NCI-H345 treated with DMSO at 0.1 percent for 48 hours (cell line): ENCODE measurements at regions not wholly inside any gene's neighbourhood (a gene's known extent, or its start where the extent isn't known, plus 50 kb on each side); places are given as distances from the start of the nearest gene placed in this dataset.

ENCODE experiments used
- DNase-seq: peaks from one replicate; lab custom pipeline; 2025; ENCODE audit not compliant: unreplicated experiment; lab: John Stamatoyannopoulos, UW

- no peak for DNase-seq
Observed at GRCh38 chr1:34270181-34270580, 93.5 kb downstream of the C1orf94 start.

DNA sequence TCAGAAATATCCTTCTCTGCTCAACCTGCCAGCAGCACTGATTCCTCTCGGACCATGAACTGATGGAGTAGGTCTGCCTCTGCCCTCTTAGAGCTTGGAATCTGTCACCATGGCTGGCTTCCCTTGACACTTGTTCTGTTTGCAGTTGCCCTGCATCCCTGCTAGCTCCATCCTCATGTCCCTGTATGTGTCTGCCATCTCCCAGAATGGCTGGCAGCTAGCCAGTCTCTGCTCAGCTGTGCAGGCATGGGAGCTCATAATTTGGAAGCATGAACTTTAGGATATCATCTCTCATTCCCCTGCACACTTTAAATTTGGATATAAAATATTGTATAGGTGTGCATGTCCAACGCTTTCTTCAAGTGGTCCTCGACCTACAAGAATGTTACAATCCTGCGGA is 95.4 kb downstream of the C1orf94 start:
- no peak for DNase-seq

- DNase-seq = no peak
Observed at GRCh38 chr1:34275150-34275549, 98.4 kb downstream of the C1orf94 start.

DNA sequence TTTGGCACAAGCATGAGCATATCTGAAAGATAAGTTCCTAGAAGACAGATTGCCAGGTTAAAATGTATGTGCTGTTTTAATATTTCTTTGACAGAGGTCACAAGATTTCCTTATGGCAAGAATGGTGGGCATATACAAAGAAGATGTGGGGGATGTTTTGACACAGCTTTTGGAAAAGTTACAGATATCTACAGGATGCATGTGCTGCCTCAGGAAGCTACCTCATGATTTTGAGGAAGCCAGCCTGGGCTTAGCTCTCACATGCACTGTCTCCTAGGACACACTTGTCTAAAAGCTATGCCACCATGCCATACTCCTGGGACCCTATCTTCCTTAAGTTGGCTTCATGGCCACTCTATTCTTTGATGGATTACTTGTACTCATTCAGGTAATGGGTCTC is 99.9 kb downstream of the C1orf94 start:
- DNase-seq = no peak

- no peak for DNase-seq
Observed at GRCh38 chr1:34277150-34277549, 100.4 kb downstream of the C1orf94 start.

DNA sequence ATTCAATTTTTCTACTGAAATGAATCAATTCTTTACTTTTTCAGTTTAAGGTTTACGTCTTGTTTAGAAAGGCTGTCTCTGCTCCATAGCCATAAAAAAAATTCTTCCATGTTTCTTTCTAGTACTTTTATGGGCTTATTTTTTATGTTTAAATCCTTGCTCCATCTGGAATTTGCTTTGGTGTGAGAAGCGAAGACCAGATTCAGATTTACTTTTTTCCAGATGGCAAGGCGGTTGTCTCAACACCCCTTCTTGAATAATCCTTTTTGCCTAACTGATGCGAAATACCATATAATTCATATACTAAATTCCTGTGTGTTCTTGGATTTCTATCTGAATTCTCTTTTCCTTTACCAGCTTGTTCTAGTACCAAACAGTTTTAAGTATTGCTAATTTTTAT is 101.5 kb downstream of the C1orf94 start:
- DNase-seq = no peak

DNA sequence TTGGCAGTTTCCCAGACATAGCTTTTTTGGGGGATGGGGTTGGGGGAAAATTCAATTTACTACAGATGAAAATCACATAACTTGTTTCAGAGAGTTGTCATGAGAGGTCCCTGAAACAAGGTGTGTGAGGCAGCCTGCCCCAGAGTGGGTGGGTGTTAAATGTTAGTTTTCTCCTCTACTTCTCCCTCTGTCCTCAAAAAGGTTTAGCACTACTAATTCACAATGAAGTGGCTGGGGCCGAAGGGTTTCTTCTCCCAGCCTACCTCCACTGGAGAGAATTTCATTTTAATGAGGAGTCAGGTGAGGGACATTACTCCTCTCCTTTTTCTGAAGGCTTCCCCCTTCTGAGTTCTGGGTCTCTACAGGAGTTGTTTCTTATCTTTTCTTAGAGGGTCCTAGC is 103.3 kb downstream of the C1orf94 start:
- DNase-seq = no peak

DNA sequence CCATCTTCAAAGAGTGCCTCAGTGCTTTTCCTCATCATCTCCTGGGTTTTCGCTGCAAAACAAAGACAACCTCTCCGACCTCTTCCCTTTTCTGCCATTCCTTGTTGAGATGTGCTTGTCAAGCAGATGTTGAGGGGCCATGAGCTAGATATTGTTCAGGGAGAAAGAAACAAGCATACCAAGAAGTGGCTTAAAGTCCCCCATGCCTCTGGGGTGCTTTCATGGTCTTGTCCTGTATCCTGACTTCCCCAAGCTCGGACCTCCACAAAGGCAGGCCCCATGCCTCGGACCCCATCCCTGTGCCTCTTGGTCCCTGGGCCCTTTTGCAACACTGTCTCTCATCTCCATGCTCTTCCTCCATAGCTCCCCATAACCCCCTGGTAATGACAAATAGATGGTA is 103.8 kb downstream of the C1orf94 start:
- DNase-seq = no peak

GRCh38 chr1:34283142-34283541 is 106.4 kb downstream of the C1orf94 start:
- no peak for DNase-seq

- no peak for DNase-seq
Observed at GRCh38 chr1:34286511-34286910, 109.8 kb downstream of the C1orf94 start.

DNA sequence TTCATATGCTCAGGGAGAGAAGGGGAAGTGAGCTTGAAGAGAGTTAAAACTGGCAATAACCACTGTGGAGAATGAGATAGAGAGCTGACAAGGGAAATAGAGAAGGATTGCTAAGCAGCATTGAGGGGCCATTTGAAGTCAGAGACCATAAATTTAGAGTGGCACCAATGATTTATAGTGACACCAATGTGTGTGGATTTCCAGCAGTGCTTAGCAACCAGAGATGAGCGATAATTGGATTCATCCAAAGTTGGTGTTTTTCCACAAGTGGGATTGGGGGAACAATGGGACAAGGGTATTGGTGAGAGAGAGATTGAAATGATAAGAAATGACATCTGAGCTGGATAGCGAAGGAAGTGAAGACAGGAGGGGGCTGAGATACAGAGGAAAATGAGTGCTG is 114.1 kb downstream of the C1orf94 start:
- DNase-seq = no peak

DNA sequence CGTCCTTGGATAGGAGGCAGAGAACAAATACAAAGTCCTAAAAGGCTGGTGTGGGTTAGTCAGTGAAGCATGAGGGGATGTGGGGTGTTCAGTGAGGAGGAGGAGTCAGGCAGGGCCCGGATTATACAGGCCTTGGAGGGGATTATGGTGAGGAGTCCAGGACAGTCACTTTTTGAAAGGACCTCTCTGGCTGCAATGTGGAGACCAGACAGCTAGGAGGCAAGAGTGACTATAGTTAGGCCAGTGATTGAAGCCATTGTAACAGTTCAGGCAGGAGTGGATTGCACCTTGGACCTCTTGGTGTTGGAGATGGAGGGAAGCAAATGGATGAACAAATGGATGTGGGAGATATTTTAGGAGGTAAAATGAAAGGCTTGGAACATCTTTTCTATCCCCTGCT is 115.8 kb downstream of the C1orf94 start:
- DNase-seq = no peak

DNA sequence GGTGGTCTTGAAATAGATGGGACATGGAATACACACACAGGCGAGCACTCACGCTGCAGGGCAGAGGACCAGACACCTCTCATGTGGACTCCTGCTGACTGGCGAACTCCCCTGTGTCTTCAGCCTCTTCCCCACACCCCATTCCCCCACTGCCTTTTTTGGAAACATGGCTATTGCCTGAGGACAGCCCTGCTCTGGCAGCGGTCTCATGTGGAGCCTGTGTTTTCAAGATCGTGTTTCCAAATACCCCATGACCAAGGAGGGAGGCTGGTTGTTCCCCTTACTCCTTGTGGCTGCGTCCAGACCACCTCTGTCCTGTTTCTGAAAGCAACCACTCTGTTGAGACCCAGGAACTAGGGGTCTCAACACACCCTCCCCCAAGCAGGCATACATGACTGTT is 119.4 kb downstream of the C1orf94 start:
- DNase-seq = no peak

- DNase-seq = no peak
Observed at GRCh38 chr1:34302798-34303197, 126.1 kb downstream of the C1orf94 start.

GRCh38 chr1:34303218-34303617 is 126.5 kb downstream of the C1orf94 start:
- no peak for DNase-seq

- no peak for DNase-seq
Observed at GRCh38 chr1:34306568-34306967, 129.9 kb downstream of the C1orf94 start.

DNA sequence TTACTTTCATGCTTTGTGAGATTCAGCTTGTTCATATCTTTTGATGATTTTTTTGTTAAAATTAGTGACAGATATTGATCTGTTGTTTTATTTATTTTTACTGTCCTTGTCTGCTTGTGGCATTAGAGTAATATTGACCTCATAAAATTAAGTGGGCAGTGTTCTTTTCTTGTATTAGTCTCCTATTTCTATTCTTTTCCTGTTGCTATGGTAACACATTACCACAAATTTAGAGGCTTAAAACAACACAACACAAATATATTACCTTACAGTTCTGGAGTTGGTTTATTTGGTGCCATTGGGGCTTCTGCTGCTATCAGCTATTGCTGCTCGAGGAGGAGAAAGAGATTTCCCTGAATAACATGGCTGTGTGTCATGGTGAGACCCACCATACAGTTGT is 135.7 kb downstream of the C1orf94 start:
- DNase-seq = no peak

- no peak for DNase-seq
Observed at GRCh38 chr1:34315974-34316373, 139.3 kb downstream of the C1orf94 start.

DNA sequence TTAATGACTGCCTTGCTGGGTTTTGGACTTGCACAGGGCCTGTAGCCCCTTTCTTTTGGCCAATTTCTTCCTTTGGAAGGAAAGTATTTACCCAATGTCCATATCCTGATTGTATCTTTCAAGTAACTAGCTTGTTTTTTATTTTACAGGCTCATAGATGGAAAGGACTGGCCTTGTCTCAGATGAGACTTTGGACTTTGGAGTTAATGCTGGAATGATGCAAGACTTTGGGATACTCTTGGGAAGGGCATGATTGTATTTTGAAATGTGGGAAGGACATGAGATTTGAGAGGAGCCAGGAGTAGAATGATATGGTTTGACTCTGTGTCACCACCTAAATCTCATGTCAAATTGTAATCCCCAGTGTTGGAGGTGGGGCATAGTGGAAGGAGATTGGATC is 140.1 kb downstream of the C1orf94 start:
- DNase-seq = no peak

GRCh38 chr1:34319218-34319617 is 142.5 kb downstream of the C1orf94 start:
- DNase-seq = no peak

DNA sequence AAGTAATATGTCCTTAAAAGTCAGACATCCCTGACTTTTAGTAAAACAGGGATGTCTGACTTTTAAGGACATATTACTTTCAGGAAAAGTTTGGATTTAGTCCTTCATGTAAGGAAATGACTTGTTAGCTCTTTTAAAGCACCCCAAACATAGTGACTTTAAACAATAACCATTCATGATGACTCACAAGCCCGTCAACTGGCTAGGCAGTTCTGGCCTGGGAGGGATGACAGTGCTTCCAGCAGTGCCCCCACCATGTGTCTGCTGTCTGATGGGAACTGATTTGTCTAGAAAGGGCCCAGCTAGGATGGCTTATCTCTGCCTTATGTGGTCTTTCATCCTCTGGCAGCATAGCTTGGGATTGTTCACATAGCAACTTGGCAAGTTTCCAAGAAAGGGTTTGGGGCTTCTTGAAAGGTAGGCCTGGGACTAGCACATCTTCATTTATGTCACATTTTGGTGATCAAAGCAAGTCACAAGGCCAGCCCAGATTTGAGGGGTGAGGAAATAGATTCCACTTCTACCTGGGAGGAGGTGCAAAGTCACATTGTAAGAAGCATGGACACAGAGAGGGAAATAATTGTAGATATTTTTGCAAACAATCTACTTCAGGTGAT is 143.5 kb downstream of the C1orf94 start:
- DNase-seq = peak; percentile 15

DNA sequence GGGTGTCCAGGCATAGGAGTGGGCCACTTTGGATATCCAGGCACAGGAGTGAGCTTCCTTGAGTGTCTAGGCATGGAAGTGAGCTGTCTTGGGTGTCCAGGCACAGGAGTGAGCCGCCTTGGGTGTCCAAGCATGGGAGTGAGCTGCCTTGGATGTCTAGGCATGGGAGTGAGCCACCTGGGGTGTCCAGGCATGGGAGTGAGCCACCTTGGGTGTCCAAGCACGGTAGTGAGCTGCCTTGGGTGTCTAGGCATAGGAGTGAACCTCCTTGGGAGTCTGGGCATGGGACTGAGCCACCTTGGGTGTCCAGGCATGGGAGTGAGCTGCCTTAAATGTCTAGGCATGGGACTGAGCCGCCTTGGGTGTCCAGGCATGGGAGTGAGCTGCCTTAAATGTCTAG is 146.3 kb downstream of the C1orf94 start:
- DNase-seq = no peak

DNA sequence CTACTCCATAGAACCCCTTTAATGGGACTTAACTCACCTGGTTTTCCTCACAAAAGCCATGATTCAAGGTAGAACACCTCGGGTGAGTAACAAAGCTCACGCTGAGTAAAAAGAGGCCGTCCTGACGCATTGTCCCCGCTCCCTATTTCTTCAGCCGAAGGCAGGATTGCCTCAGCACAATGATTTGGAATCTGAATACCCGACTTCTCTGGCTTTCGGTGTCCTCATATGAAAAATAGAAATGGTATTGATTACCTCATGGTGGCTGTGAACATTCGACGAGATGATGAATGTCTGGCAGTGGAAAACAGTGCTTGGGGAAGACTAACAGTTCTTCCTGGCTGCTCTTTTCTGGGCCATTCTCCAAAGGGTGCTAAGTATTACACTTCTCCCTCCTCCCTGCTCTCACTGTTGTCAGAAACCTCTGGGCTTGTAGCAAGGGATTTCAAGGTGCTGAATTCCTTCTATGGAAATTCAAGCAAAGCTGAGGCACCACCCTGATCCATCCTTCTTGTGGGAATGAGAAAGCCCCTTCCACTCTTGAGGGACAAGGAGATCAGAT is 148.3 kb downstream of the C1orf94 start:
- no peak for DNase-seq
